ENCODE measurements at regions not wholly inside any gene's neighbourhood (a gene's known extent, or its start where the extent isn't known, plus 50 kb on each side); places are given as distances from the start of the nearest gene placed in this dataset.
"Not testable (repeated sequence)": the region's sequence is repeated elsewhere in the genome, so short reads cannot be mapped to it uniquely, and the experiment has no call there.

DNA sequence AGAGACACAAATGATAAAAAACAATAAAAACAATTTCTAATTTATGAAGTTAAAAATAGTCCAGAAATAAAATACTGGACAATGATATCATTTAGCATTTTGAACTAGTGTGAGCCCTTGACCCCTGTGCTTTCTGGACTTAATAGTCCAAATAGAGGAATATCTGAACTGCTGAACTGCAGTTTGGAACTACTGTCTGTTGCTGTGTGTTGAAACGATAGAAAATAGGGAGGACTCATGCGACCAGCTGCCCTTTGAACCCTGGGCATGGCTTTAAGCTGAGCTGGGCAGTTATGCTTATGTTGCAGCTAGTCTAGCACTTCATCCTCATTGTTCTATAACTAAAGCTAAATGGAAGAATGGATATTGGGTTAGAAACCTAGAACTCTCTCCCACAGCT is 99.5 kb downstream of the FMR1NB start:
- ChIA-PET POLR2A (interaction anchor here (0.7 kb wide), 1 partner anchor 52 kb away, joined by 3 read pairs; no protein-coding TSS in a partner anchor), CTCF (interaction anchor here (2.3 kb wide), 1 partner anchor 30 kb away, joined by 6 read pairs; no protein-coding TSS in a partner anchor)
- Mint-ChIP-seq H3K36me3 (ENCODE audit: insufficient read depth, unreplicated experiment) (no peaks in the 10 kb centered on the region), H3K4me1 (ENCODE audit: insufficient read depth, unreplicated experiment) (peaks cover 8% of the 10 kb centered on the region), H3K4me3 (ENCODE audit: unreplicated experiment) (no peak overlapping the region), H3K27ac (ENCODE audit: low read depth, unreplicated experiment) (no peak overlapping the region), H3K9me3 (ENCODE audit: unreplicated experiment) (peaks cover 17% of the 10 kb centered on the region), H3K27me3 (ENCODE audit: insufficient read depth, unreplicated experiment) (no peaks in the 10 kb centered on the region)
- BruUV-seq (replicated peaks), result no TSS peak
- TF ChIP-seq, protein P1, sequence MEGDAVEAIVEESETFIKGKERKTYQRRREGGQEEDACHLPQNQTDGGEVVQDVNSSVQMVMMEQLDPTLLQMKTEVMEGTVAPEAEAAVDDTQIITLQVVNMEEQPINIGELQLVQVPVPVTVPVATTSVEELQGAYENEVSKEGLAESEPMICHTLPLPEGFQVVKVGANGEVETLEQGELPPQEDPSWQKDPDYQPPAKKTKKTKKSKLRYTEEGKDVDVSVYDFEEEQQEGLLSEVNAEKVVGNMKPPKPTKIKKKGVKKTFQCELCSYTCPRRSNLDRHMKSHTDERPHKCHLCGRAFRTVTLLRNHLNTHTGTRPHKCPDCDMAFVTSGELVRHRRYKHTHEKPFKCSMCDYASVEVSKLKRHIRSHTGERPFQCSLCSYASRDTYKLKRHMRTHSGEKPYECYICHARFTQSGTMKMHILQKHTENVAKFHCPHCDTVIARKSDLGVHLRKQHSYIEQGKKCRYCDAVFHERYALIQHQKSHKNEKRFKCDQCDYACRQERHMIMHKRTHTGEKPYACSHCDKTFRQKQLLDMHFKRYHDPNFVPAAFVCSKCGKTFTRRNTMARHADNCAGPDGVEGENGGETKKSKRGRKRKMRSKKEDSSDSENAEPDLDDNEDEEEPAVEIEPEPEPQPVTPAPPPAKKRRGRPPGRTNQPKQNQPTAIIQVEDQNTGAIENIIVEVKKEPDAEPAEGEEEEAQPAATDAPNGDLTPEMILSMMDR (IDR thresholded peaks at IDR 0.05; ENCODE audit: unreplicated experiment), result no peak
- no peak for DNase-seq (ENCODE audit: unreplicated experiment)
- intact Hi-C loops (cut with micrococcal nuclease), result no loop called here

DNA sequence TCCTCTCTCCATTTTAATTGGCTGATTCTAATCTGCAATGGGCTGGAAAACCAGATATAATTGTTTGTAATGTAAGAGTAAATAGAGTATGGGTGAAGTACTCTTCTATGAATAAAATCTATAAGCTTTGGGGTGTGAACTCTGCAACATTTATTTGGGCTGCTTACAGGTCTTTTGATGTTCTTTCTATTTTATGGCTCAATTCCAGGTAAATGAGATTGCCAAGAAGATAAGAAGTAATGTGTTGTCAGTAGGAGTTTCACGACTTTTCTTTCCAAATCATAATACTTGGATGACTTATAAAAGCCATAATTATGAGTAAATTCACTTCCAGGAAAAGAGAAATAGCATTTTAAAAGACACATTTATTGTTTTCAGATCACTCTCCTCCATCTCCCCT is 103.5 kb downstream of the FMR1NB start:
- intact Hi-C loops (cut with micrococcal nuclease), result no loop called here
- TF ChIP-seq, protein P1 (IDR thresholded peaks at IDR 0.05; ENCODE audit: unreplicated experiment), result no peak
- Mint-ChIP-seq H3K4me3 (ENCODE audit: unreplicated experiment) (no peak overlapping the region), H3K9me3 (ENCODE audit: unreplicated experiment) (peaks cover 12% of the 10 kb centered on the region), H3K36me3 (ENCODE audit: insufficient read depth, unreplicated experiment) (no peaks in the 10 kb centered on the region), H3K27ac (ENCODE audit: low read depth, unreplicated experiment) (no peak overlapping the region), H3K4me1 (ENCODE audit: insufficient read depth, unreplicated experiment) (peaks cover 8% of the 10 kb centered on the region), H3K27me3 (ENCODE audit: insufficient read depth, unreplicated experiment) (no peaks in the 10 kb centered on the region)
- CTCF ChIA-PET, result no interaction called here
- no TSS peak for BruUV-seq (replicated peaks)
- no peak for DNase-seq (ENCODE audit: unreplicated experiment)
- POLR2A ChIA-PET, result no interaction called here

DNA sequence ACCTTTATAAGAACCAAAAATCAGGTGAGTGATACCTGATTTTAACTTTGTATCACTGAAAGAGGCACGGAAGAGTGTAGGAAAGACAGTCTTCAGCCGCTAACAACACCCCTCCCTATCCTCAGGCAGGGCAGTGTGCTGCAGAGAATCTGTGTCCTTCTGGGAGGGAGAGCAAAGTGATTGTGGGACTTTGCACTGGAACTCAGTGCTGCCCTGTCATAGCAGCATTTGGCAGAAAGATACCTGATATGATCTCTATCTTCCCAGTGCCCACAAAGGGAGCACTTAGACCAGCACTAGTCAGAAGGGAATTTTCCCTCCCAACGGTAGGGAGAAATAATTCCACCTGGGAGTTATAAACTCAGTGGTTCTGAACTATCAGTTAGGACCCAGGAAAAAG is 139.0 kb downstream of the FMR1NB start:
- Mint-ChIP-seq H3K4me3 (ENCODE audit: unreplicated experiment) (no peak overlapping the region), H3K4me1 (ENCODE audit: insufficient read depth, unreplicated experiment) (no peaks in the 10 kb centered on the region), H3K27ac (ENCODE audit: low read depth, unreplicated experiment) (no peak overlapping the region), H3K27me3 (ENCODE audit: insufficient read depth, unreplicated experiment) (no peaks in the 10 kb centered on the region), H3K9me3 (ENCODE audit: unreplicated experiment) (peaks cover 19% of the 10 kb centered on the region), H3K36me3 (ENCODE audit: insufficient read depth, unreplicated experiment) (peaks cover 6% of the 10 kb centered on the region)
- POLR2A ChIA-PET, result no interaction called here
- DNase-seq (ENCODE audit: unreplicated experiment), result no peak
- TF ChIP-seq, protein P1 (IDR thresholded peaks at IDR 0.05; ENCODE audit: unreplicated experiment), result no peak
- no TSS peak for BruUV-seq (replicated peaks)
- intact Hi-C loops (cut with micrococcal nuclease), result no loop called here
- CTCF ChIA-PET, result no interaction called here

DNA sequence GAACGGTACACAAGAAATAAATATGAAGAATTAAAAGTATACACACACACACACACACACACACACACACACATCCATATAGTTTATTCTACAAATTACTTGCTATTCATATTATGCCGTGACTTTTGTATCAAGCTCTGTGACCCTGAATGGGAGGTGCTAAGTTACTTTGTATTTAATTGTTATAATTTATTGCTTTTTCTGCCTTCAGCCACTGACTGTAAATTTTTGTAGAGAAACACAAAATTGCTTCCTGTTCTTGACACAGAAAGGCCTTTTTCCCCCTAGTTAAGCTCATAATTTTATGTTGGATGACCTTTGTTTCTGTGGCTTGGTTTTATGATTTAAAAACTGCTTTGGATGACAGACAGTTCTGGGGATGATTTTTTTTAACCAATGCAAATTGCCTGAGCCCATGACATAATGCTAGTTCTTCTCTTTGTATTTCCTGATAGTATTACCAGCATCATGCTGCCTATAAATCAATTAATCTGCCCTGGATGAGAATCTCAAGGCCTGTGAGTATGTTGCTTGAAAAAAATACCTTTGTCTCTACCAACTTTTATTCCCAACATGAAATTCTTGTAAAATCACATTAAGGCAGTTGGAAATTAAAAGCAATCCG is 140.0 kb downstream of the FMR1NB start:
- Mint-ChIP-seq H3K27me3 (ENCODE audit: insufficient read depth, unreplicated experiment) (no peaks in the 10 kb centered on the region), H3K27ac (ENCODE audit: low read depth, unreplicated experiment) (no peak overlapping the region), H3K4me3 (ENCODE audit: unreplicated experiment) (no peak overlapping the region), H3K4me1 (ENCODE audit: insufficient read depth, unreplicated experiment) (no peaks in the 10 kb centered on the region), H3K9me3 (ENCODE audit: unreplicated experiment) (peaks cover 12% of the 10 kb centered on the region), H3K36me3 (ENCODE audit: insufficient read depth, unreplicated experiment) (peaks cover 6% of the 10 kb centered on the region)
- CTCF ChIA-PET, result interaction anchor here (0.5 kb wide), 1 partner anchor 704 kb away, joined by 5 read pairs; no protein-coding TSS in a partner anchor
- no peak for DNase-seq (ENCODE audit: unreplicated experiment)
- no TSS peak for BruUV-seq (replicated peaks)
- POLR2A ChIA-PET, result no interaction called here
- intact Hi-C loops (cut with micrococcal nuclease), result no loop called here
- TF ChIP-seq, protein P1 (IDR thresholded peaks at IDR 0.05; ENCODE audit: unreplicated experiment), result no peak

DNA sequence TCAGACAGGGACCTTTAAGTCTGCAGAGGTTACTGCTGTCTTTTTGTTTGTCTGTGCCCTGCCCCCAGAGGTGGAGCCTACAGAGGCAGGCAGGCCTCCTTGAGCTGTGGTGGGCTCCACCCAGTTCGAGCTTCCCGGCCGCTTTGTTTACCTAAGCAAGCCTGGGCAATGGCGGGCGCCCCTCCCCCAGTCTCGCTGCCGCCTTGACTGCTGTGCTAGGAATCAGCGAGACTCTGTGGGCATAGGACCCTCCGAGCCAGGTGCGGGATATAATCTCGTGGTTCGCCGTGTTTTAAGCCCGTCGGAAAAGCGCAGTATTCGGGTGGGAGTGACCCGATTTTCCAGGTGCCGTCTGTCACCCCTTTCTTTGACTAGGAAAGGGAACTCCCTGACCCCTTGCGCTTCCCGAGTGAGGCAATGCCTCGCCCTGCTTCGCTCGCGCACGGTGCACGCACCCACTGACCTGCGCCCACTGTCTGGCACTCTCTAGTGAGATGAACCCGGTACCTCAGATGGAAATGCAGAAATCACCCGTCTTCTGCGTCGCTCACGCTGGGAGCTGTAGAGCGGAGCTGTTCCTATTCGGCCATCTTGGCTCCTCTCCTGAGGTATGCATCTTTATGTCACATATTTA is 147.9 kb downstream of the FMR1NB start:
- H3K27me3 Mint-ChIP-seq (ENCODE audit: insufficient read depth, unreplicated experiment); H3K27ac Mint-ChIP-seq (ENCODE audit: low read depth, unreplicated experiment); POLR2A ChIA-PET; H3K4me1 Mint-ChIP-seq (ENCODE audit: insufficient read depth, unreplicated experiment); CTCF ChIA-PET; BruUV-seq (replicated peaks); intact Hi-C loops (cut with micrococcal nuclease); H3K36me3 Mint-ChIP-seq (ENCODE audit: insufficient read depth, unreplicated experiment); H3K9me3 Mint-ChIP-seq (ENCODE audit: unreplicated experiment); H3K4me3 Mint-ChIP-seq (ENCODE audit: unreplicated experiment); DNase-seq (ENCODE audit: unreplicated experiment): not testable (repeated sequence)

Measured in MCF 10A (cell line).